PC-3 (cell line): ENCODE measurements at regions not wholly inside any gene's neighbourhood (a gene's known extent, or its start where the extent isn't known, plus 50 kb on each side); places are given as distances from the start of the nearest gene placed in this dataset.

ENCODE experiments used
- EZH2 ChIP-seq: fragments of 300-600 bp; sonication (generic); IDR thresholded peaks from one replicate; pipeline ENCODE4 v1.6.1; 2017; ENCODE audit warnings: antibody characterized with exemption, mild to moderate bottlenecking, low read length; ENCODE audit not compliant: unreplicated experiment
- EZH2phosphoT487 ChIP-seq: fragments of 300-600 bp; sonication (generic); IDR thresholded peaks from 2 replicates; pipeline ENCODE4 v1.6.1; 2018; ENCODE audit warnings: mild to moderate bottlenecking, antibody characterized with exemption, low read length, borderline replicate concordance
- TF ChIP-seq, protein P1 (sequence below): fragments of 300-600 bp; sonication (generic); conservative IDR thresholded peaks from 2 replicates; pipeline ENCODE4 v1.5.1; 2017; ENCODE audit warnings: antibody characterized with exemption, low read depth, mild to moderate bottlenecking, low read length

GRCh38 chr6:170152124-170152926, 138.6 kb downstream of the DLL1 start:
- TF ChIP-seq, protein P1, sequence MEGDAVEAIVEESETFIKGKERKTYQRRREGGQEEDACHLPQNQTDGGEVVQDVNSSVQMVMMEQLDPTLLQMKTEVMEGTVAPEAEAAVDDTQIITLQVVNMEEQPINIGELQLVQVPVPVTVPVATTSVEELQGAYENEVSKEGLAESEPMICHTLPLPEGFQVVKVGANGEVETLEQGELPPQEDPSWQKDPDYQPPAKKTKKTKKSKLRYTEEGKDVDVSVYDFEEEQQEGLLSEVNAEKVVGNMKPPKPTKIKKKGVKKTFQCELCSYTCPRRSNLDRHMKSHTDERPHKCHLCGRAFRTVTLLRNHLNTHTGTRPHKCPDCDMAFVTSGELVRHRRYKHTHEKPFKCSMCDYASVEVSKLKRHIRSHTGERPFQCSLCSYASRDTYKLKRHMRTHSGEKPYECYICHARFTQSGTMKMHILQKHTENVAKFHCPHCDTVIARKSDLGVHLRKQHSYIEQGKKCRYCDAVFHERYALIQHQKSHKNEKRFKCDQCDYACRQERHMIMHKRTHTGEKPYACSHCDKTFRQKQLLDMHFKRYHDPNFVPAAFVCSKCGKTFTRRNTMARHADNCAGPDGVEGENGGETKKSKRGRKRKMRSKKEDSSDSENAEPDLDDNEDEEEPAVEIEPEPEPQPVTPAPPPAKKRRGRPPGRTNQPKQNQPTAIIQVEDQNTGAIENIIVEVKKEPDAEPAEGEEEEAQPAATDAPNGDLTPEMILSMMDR: no peak
- TF ChIP-seq EZH2 (no peak), EZH2phosphoT487 (no peak)
